ENCODE measurements at regions not wholly inside any gene's neighbourhood (a gene's known extent, or its start where the extent isn't known, plus 50 kb on each side); places are given as distances from the start of the nearest gene placed in this dataset.

- TF ChIP-seq YY1 (IDR thresholded peaks at IDR 0.05; ENCODE audit: insufficient read depth, insufficient read length) (no peak), ZNF274 (IDR thresholded peaks at IDR 0.05; ENCODE audit: low read depth, low read length) (no peak)
These were observed 155.7 kb upstream of the ZRANB2 start for GRCh38 chr1:71236503-71236902.
